ENCODE measurements at regions not wholly inside any gene's neighbourhood (a gene's known extent, or its start where the extent isn't known, plus 50 kb on each side); places are given as distances from the start of the nearest gene placed in this dataset.

DNA sequence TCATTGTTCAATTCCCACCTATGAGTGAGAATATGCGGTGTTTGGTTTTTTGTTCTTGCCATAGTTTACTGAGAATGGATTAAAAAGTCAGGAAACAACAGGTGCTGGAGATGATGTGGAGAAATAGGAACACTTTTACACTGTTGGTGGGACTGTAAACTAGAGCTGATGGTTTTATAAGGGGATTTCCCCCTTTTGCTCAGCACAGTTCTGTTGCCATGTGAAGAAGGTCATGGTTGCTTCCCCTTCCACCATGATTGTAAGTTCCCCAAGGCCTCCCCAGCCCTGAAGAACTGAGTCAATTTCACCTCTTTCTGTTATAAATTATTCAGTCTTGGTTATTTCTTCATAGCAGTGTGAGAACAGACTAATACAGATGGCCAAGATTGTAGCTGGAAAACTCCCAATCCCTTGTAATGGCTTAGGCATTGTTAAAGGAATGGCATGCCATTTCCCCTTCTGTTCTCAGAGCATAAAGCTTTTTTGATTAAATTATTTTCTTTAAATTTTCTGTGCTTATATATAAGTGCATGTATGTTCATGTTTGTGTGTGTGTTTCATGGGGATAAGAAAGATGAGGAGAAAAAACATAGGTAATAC is 144.8 kb downstream of the BACH1 start:
- BruUV-seq (replicated peaks), result no TSS peak
- intact Hi-C loops (cut with micrococcal nuclease; ENCODE audit: unreplicated experiment), result no loop called here
- POLR2A ChIA-PET, result no interaction called here

DNA sequence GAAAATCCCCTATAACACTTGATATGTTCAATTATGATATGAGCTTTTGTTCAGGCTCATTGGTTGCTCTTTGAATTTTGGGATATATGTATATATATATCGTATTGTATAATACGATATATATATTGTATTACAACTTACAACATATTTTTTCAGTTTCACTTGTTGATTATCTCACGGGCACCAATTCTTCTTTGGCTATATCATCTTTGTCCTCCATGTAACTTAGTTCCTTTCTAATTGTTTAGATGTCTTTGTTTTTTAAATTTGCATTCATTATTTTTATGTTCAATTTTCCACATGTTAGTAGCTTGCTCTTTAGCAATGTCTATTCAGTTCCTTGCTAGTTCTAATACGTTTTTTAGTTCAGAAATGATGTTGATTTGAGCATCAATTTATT is 150.0 kb downstream of the BACH1 start:
- BruUV-seq (replicated peaks), result no TSS peak
- POLR2A ChIA-PET, result no interaction called here
- in situ Hi-C loops (cut with HindIII; ENCODE audit: low pct_unique_long_range_greater_than_20kb, low sequenced_read_pairs), result no loop called here

More for the DNA sequence above, 144.8 kb downstream of the BACH1 start:
- no peak overlapping the region for H3K4me3 ChIP-seq (ENCODE audit: low read depth in 2 of 2, low read length in 2 of 2)
- no peak for TF ChIP-seq TCF7L2 (IDR thresholded peaks at IDR 0.05; ENCODE audit: low read depth, low read length)
- TF ChIP-seq, protein P1, sequence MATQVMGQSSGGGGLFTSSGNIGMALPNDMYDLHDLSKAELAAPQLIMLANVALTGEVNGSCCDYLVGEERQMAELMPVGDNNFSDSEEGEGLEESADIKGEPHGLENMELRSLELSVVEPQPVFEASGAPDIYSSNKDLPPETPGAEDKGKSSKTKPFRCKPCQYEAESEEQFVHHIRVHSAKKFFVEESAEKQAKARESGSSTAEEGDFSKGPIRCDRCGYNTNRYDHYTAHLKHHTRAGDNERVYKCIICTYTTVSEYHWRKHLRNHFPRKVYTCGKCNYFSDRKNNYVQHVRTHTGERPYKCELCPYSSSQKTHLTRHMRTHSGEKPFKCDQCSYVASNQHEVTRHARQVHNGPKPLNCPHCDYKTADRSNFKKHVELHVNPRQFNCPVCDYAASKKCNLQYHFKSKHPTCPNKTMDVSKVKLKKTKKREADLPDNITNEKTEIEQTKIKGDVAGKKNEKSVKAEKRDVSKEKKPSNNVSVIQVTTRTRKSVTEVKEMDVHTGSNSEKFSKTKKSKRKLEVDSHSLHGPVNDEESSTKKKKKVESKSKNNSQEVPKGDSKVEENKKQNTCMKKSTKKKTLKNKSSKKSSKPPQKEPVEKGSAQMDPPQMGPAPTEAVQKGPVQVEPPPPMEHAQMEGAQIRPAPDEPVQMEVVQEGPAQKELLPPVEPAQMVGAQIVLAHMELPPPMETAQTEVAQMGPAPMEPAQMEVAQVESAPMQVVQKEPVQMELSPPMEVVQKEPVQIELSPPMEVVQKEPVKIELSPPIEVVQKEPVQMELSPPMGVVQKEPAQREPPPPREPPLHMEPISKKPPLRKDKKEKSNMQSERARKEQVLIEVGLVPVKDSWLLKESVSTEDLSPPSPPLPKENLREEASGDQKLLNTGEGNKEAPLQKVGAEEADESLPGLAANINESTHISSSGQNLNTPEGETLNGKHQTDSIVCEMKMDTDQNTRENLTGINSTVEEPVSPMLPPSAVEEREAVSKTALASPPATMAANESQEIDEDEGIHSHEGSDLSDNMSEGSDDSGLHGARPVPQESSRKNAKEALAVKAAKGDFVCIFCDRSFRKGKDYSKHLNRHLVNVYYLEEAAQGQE (IDR thresholded peaks at IDR 0.05; ENCODE audit: insufficient read depth in 1 of 2, low read depth in 2 of 2, low read length in 1 of 2), result no peak
- no peak for TF ChIP-seq SIN3A (IDR thresholded peaks at IDR 0.05; ENCODE audit: borderline replicate concordance, insufficient read depth, low read depth, low read length)
- no peak for TF ChIP-seq POLR2AphosphoS5 (IDR thresholded peaks at IDR 0.05; ENCODE audit: low read depth, low read length)
- TF ChIP-seq, protein P2, sequence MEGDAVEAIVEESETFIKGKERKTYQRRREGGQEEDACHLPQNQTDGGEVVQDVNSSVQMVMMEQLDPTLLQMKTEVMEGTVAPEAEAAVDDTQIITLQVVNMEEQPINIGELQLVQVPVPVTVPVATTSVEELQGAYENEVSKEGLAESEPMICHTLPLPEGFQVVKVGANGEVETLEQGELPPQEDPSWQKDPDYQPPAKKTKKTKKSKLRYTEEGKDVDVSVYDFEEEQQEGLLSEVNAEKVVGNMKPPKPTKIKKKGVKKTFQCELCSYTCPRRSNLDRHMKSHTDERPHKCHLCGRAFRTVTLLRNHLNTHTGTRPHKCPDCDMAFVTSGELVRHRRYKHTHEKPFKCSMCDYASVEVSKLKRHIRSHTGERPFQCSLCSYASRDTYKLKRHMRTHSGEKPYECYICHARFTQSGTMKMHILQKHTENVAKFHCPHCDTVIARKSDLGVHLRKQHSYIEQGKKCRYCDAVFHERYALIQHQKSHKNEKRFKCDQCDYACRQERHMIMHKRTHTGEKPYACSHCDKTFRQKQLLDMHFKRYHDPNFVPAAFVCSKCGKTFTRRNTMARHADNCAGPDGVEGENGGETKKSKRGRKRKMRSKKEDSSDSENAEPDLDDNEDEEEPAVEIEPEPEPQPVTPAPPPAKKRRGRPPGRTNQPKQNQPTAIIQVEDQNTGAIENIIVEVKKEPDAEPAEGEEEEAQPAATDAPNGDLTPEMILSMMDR (IDR thresholded peaks at IDR 0.05), result no peak
- no peak for DNase-seq (ENCODE audit: low read depth, low spot score)
- ATAC-seq, result no peak
- H3K9me3 ChIP-seq (ENCODE audit: control insufficient read depth, insufficient read depth, low read depth, low read length), result no peaks in the 10 kb centered on the region
- in situ Hi-C loops (cut with HindIII; ENCODE audit: low pct_unique_long_range_greater_than_20kb, low sequenced_read_pairs), result no loop called here
- no peaks in the 10 kb centered on the region for H3K27me3 ChIP-seq (ENCODE audit: control insufficient read depth, insufficient read depth, low read length)
- no peaks in the 10 kb centered on the region for H3K4me1 ChIP-seq (ENCODE audit: control insufficient read depth, insufficient read depth, low read length)
- H3K36me3 ChIP-seq (ENCODE audit: control insufficient read depth, insufficient read depth, low read length), result no peaks in the 10 kb centered on the region
- H3K27ac ChIP-seq (ENCODE audit: low read length), result no peak overlapping the region
- CTCF ChIA-PET, result no interaction called here

More for the DNA sequence above, 150.0 kb downstream of the BACH1 start:
- H3K27me3 ChIP-seq (ENCODE audit: control insufficient read depth, insufficient read depth, low read length), result no peaks in the 10 kb centered on the region
- TF ChIP-seq, protein P1 (IDR thresholded peaks at IDR 0.05; ENCODE audit: insufficient read depth in 1 of 2, low read depth in 2 of 2, low read length in 1 of 2), result no peak
- TF ChIP-seq SIN3A (IDR thresholded peaks at IDR 0.05; ENCODE audit: borderline replicate concordance, insufficient read depth, low read depth, low read length), result no peak
- TF ChIP-seq, protein P2 (IDR thresholded peaks at IDR 0.05), result no peak
- no peak for TF ChIP-seq TCF7L2 (IDR thresholded peaks at IDR 0.05; ENCODE audit: low read depth, low read length)
- no peak for TF ChIP-seq POLR2AphosphoS5 (IDR thresholded peaks at IDR 0.05; ENCODE audit: low read depth, low read length)
- no peaks in the 10 kb centered on the region for H3K36me3 ChIP-seq (ENCODE audit: control insufficient read depth, insufficient read depth, low read length)
- ATAC-seq (no peak), DNase-seq (ENCODE audit: low read depth, low spot score) (no peak)
- CTCF ChIA-PET, result no interaction called here
- H3K27ac ChIP-seq (ENCODE audit: low read length), result no peak overlapping the region
- intact Hi-C loops (cut with micrococcal nuclease; ENCODE audit: unreplicated experiment), result no loop called here
- no peaks in the 10 kb centered on the region for H3K9me3 ChIP-seq (ENCODE audit: control insufficient read depth, insufficient read depth, low read depth, low read length)
- H3K4me1 ChIP-seq (ENCODE audit: control insufficient read depth, insufficient read depth, low read length), result no peaks in the 10 kb centered on the region
- H3K4me3 ChIP-seq (ENCODE audit: low read depth in 2 of 2, low read length in 2 of 2), result no peak overlapping the region

Measured in Panc1 (cell line).